SK-N-MC (cell line): ENCODE measurements at regions not wholly inside any gene's neighbourhood (a gene's known extent, or its start where the extent isn't known, plus 50 kb on each side); places are given as distances from the start of the nearest gene placed in this dataset.

ENCODE experiments used
- DNase-seq: peaks from one replicate; pipeline ENCODE4 v3.0.0-alpha.2; 2011; ENCODE audit warnings: low read depth, low spot score
- H3K27ac ChIP-seq: fragments of 200-600 bp; sonication (generic); 2 replicates; pipeline ENCODE4 v1.5.1; 2016; ENCODE audit warnings: mixed run types
- H3K36me3 ChIP-seq: fragments of 200-600 bp; sonication (generic); 2 replicates; pipeline ENCODE4 v1.6.1; 2017; ENCODE audit warnings: antibody characterized with exemption, low read length, mixed read lengths; ENCODE audit not compliant: insufficient read depth
- H3K4me3 ChIP-seq: fragments of 200-600 bp; sonication (generic); 2 replicates; pipeline ENCODE4 v1.5.1; 2016
- H3K9ac ChIP-seq: fragments of 200-600 bp; sonication (generic); 2 replicates; pipeline ENCODE4 v1.8.0; 2017; ENCODE audit warnings: mixed run types, mixed read lengths; ENCODE audit not compliant: insufficient read length
- H3K9me3 ChIP-seq: fragments of 200-600 bp; sonication (generic); 2 replicates; pipeline ENCODE4 v1.6.1; 2017; ENCODE audit warnings: low read depth, mild to moderate bottlenecking, antibody characterized with exemption, low read length, moderate library complexity, mixed read lengths
- EZH2 ChIP-seq: fragments of 200-600 bp; sonication (generic); IDR thresholded peaks from one replicate; pipeline ENCODE4 v1.6.1; 2017; ENCODE audit warnings: antibody characterized with exemption
- FOXP2 ChIP-seq: optimal IDR thresholded peaks from 2 replicates; pipeline ENCODE3; 2011; ENCODE audit warnings: mild to moderate bottlenecking, moderate library complexity; ENCODE audit not compliant: insufficient read depth; ENCODE audit errors: extremely low read length, control extremely low read depth
- POLR2AphosphoS5 ChIP-seq: IDR thresholded peaks from 2 replicates; pipeline ENCODE4 v1.6.1; 2012; ENCODE audit warnings: mild to moderate bottlenecking, low read depth, low read length, borderline replicate concordance

DNA sequence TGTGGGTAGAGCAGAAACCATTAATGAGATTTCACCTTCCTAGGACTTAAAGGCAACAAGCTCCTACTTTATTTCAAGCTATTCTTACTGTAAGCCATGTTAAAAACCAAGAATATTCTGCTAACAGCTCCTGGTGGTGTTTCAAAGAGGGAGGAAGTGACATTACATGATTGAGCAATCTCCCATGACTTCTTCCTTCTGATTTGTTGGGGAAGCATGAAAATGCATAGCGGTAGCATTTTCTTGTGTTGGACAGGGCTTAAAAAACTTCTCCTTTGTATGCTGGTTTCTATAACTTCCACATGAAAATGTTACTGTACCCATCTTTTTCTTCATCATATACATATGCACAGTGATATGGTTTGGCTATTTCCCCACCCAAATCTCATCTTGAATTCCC is 297.0 kb upstream of the SNX7 start:
- H3K9me3 ChIP-seq, result no peaks in the 10 kb centered on the region
- no peak overlapping the region for H3K9ac ChIP-seq
- no peak for DNase-seq
- no peak overlapping the region for H3K27ac ChIP-seq
- no peak overlapping the region for H3K4me3 ChIP-seq
- H3K36me3 ChIP-seq, result no peaks in the 10 kb centered on the region
- TF ChIP-seq EZH2 (no peak), FOXP2 (no peak), POLR2AphosphoS5 (no peak)

DNA sequence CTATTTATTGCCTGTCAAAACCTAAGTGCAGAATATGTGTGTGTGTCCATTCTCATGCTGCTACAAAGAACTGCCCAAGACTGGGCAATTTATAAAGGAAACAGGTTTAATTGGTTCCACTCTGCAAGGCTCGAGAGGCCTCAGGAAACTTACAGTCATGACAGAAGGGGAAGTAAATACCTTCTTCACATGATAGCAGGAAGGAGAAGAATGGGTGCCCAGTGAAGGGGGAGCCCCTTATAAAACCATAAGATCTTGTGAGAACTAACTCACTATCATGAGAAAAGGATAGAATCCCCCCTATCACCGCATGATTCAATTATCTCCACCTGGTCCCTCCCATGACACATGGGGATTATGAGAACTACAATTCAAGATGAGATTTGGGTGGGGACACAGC is 300.7 kb upstream of the SNX7 start:
- no peak overlapping the region for H3K4me3 ChIP-seq
- H3K9me3 ChIP-seq, result no peaks in the 10 kb centered on the region
- no peaks in the 10 kb centered on the region for H3K36me3 ChIP-seq
- no peak overlapping the region for H3K27ac ChIP-seq
- H3K9ac ChIP-seq, result no peak overlapping the region
- TF ChIP-seq POLR2AphosphoS5 (no peak), FOXP2 (no peak), EZH2 (no peak)
- no peak for DNase-seq

- Histone ChIP-seq H3K27ac (no peak overlapping the region), H3K36me3 (no peaks in the 10 kb centered on the region), H3K4me3 (no peak overlapping the region), H3K9me3 (no peaks in the 10 kb centered on the region), H3K9ac (no peak overlapping the region)
- TF ChIP-seq FOXP2 (no peak), EZH2 (no peak), POLR2AphosphoS5 (no peak)
- no peak for DNase-seq
These were observed 305.7 kb upstream of the SNX7 start for GRCh38 chr1:98355656-98356383.

GRCh38 chr1:98352378-98352777 is 309.1 kb upstream of the SNX7 start:
- H3K9ac ChIP-seq, result no peak overlapping the region
- TF ChIP-seq FOXP2 (no peak), POLR2AphosphoS5 (no peak), EZH2 (no peak)
- no peak overlapping the region for H3K27ac ChIP-seq
- no peaks in the 10 kb centered on the region for H3K9me3 ChIP-seq
- no peak for DNase-seq
- H3K4me3 ChIP-seq, result no peak overlapping the region
- no peaks in the 10 kb centered on the region for H3K36me3 ChIP-seq

- TF ChIP-seq POLR2AphosphoS5, result no peak
- no peak for TF ChIP-seq EZH2
- no peak for TF ChIP-seq FOXP2
- no peaks in the 10 kb centered on the region for H3K36me3 ChIP-seq
- no peak overlapping the region for H3K27ac ChIP-seq
- no peaks in the 10 kb centered on the region for H3K9me3 ChIP-seq
- H3K9ac ChIP-seq, result no peak overlapping the region
- DNase-seq, result no peak
- H3K4me3 ChIP-seq, result no peak overlapping the region
These were observed 310.0 kb upstream of the SNX7 start for GRCh38 chr1:98351561-98351960.

- DNase-seq, result no peak
- H3K9me3 ChIP-seq, result no peaks in the 10 kb centered on the region
- no peak overlapping the region for H3K27ac ChIP-seq
- H3K4me3 ChIP-seq, result no peak overlapping the region
- no peaks in the 10 kb centered on the region for H3K36me3 ChIP-seq
- TF ChIP-seq POLR2AphosphoS5 (no peak), FOXP2 (no peak), EZH2 (no peak)
- no peak overlapping the region for H3K9ac ChIP-seq
These were observed 316.1 kb upstream of the SNX7 start for GRCh38 chr1:98345417-98345816.

- no peak for DNase-seq
- no peaks in the 10 kb centered on the region for H3K36me3 ChIP-seq
- H3K9ac ChIP-seq, result no peak overlapping the region
- H3K9me3 ChIP-seq, result no peaks in the 10 kb centered on the region
- no peak overlapping the region for H3K4me3 ChIP-seq
- no peak overlapping the region for H3K27ac ChIP-seq
- TF ChIP-seq FOXP2, result no peak
- TF ChIP-seq POLR2AphosphoS5, result no peak
- no peak for TF ChIP-seq EZH2
These were observed 316.8 kb upstream of the SNX7 start for GRCh38 chr1:98344731-98345130.

DNA sequence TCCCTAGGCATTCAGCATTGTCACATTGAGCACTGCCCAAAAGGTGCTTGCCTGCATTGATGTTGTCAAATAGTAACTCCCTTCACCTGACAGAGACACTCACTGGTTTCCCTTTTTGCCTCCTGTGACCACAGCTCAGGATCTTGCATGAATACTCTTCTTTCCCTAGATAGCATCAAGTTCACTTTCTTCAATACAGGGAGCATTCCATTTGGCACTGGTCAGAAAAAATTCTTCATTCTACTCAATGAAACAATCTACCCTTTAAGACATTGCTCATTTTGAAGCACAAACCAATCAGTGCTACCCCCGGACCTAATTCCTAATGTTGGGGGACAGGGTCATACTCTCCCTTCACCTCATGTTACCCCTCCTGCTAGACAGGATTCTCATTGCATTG is 319.0 kb upstream of the SNX7 start:
- Histone ChIP-seq H3K9ac (no peak overlapping the region), H3K36me3 (no peaks in the 10 kb centered on the region), H3K4me3 (no peak overlapping the region), H3K27ac (no peak overlapping the region), H3K9me3 (no peaks in the 10 kb centered on the region)
- DNase-seq, result no peak
- TF ChIP-seq POLR2AphosphoS5 (no peak), FOXP2 (no peak), EZH2 (no peak)

- TF ChIP-seq EZH2 (no peak), POLR2AphosphoS5 (no peak), FOXP2 (no peak)
These were observed 321.0 kb upstream of the SNX7 start for GRCh38 chr1:98340511-98340910.

More at GRCh38 chr1:98340511-98340910, 321.0 kb upstream of the SNX7 start:
- DNase-seq, result no peak
- H3K9me3 ChIP-seq, result no peaks in the 10 kb centered on the region
- H3K9ac ChIP-seq, result no peak overlapping the region
- no peak overlapping the region for H3K27ac ChIP-seq
- no peak overlapping the region for H3K4me3 ChIP-seq
- H3K36me3 ChIP-seq, result no peaks in the 10 kb centered on the region
